Stimulated activated CD8-positive, alpha-beta memory T cell treated with anti-CD3 and anti-CD28 coated beads, Interleukin-4, amount 100 ng/mL, for 4 hours (primary cell): ENCODE measurements at regions not wholly inside any gene's neighbourhood (a gene's known extent, or its start where the extent isn't known, plus 50 kb on each side); places are given as distances from the start of the nearest gene placed in this dataset.

ENCODE experiments used
- DNase-seq, 2 donors: peaks; one replicate each; pipeline ENCODE4 v3.0.0-alpha.2; 2020; ENCODE audit warnings: low read depth in 2 of 2, low spot score in 1 of 2

- no peak for DNase-seq
Observed at GRCh38 chr5:164335837-164336236, 830.4 kb downstream of the MAT2B start.

GRCh38 chr5:164336276-164336675, 830.9 kb downstream of the MAT2B start:
- DNase-seq: no peak

GRCh38 chr5:164336906-164337305, 831.5 kb downstream of the MAT2B start:
- no peak for DNase-seq

GRCh38 chr5:164341056-164341619, 835.7 kb downstream of the MAT2B start:
- DNase-seq: no peak

- no peak for DNase-seq
Observed at GRCh38 chr5:164345173-164345849, 839.9 kb downstream of the MAT2B start.

- DNase-seq: no peak
Observed at GRCh38 chr5:164345853-164346252, 840.4 kb downstream of the MAT2B start.

GRCh38 chr5:164346785-164347630, 841.6 kb downstream of the MAT2B start:
- no peak for DNase-seq

GRCh38 chr5:164350236-164350635, 844.8 kb downstream of the MAT2B start:
- DNase-seq: no peak

- DNase-seq: no peak
Observed at GRCh38 chr5:164351245-164351834, 845.9 kb downstream of the MAT2B start.

- DNase-seq: no peak
Observed at GRCh38 chr5:164352695-164353094, 847.3 kb downstream of the MAT2B start.

GRCh38 chr5:164353155-164353554, 847.7 kb downstream of the MAT2B start:
- DNase-seq: no peak

- no peak for DNase-seq
Observed at GRCh38 chr5:164354139-164354751, 848.8 kb downstream of the MAT2B start.

GRCh38 chr5:164355267-164355830, 849.9 kb downstream of the MAT2B start:
- no peak for DNase-seq

GRCh38 chr5:164356790-164357189, 851.4 kb downstream of the MAT2B start:
- DNase-seq: no peak

GRCh38 chr5:164357395-164358033, 852.1 kb downstream of the MAT2B start:
- no peak for DNase-seq

- DNase-seq: no peak
Observed at GRCh38 chr5:164358531-164359259, 853.3 kb downstream of the MAT2B start.

GRCh38 chr5:164359260-164360255, 854.1 kb downstream of the MAT2B start:
- no peak for DNase-seq

GRCh38 chr5:164360589-164360988, 855.2 kb downstream of the MAT2B start:
- DNase-seq: no peak

- DNase-seq: no peak
Observed at GRCh38 chr5:164361986-164362385, 856.6 kb downstream of the MAT2B start.
